ENCODE measurements at regions not wholly inside any gene's neighbourhood (a gene's known extent, or its start where the extent isn't known, plus 50 kb on each side); places are given as distances from the start of the nearest gene placed in this dataset.

- H3K4me1 ChIP-seq (replicated peaks; ENCODE audit: insufficient read depth), result no peaks in the 10 kb centered on the region
- no peaks in the 10 kb centered on the region; the same call in 1 of the 2 replicates for H4K20me1 ChIP-seq (ENCODE audit: insufficient read depth)
- no peaks in the 10 kb centered on the region for H3K36me3 ChIP-seq (ENCODE audit: low read depth)
- ChIA-PET CTCF (no interaction called here), POLR2A (ENCODE audit: unreplicated experiment) (no interaction called here)
- no peak for TF ChIP-seq EZH2 (IDR thresholded peaks at IDR 0.05; ENCODE audit: low read depth)
- TF ChIP-seq CTCF (conservative IDR thresholded peaks at IDR 0.05), result no peak
- H3K79me2 ChIP-seq (ENCODE audit: low read depth), result no peaks in the 10 kb centered on the region
- intact Hi-C loops (cut with micrococcal nuclease; ENCODE audit: unreplicated experiment), result no loop called here
- no peak overlapping the region for H3K4me2 ChIP-seq
- no peak overlapping the region for H3K4me3 ChIP-seq
- no TSS peak for BruUV-seq (replicated peaks)
- no peak overlapping the region for H3K27ac ChIP-seq
- no peak for DNase-seq
- no peaks in the 10 kb centered on the region for H3K9me2 ChIP-seq (ENCODE audit: insufficient read depth)
- no peaks in the 10 kb centered on the region for H3K9me3 ChIP-seq (ENCODE audit: insufficient read depth, low read depth)
- H2AFZ ChIP-seq, result no peak overlapping the region
- no peaks in the 10 kb centered on the region for H3F3A ChIP-seq (ENCODE audit: insufficient read depth, low read depth)
- peaks cover 3% of the 10 kb centered on the region for H3K27me3 ChIP-seq (ENCODE audit: insufficient read depth, low read depth)
Measured at GRCh38 chr1:208607616-208608015, 363.4 kb upstream of the PLXNA2 start.

GRCh38 chr1:208614610-208615009 lies 370.4 kb upstream of the PLXNA2 start:
- H3K9me2 ChIP-seq (ENCODE audit: insufficient read depth), result no peaks in the 10 kb centered on the region
- no TSS peak for BruUV-seq (replicated peaks)
- intact Hi-C loops (cut with micrococcal nuclease; ENCODE audit: unreplicated experiment), result no loop called here
- H3K79me2 ChIP-seq (ENCODE audit: low read depth), result no peaks in the 10 kb centered on the region
- ChIA-PET CTCF (no interaction called here), POLR2A (ENCODE audit: unreplicated experiment) (no interaction called here)
- TF ChIP-seq CTCF (conservative IDR thresholded peaks at IDR 0.05) (no peak), EZH2 (IDR thresholded peaks at IDR 0.05; ENCODE audit: low read depth) (no peak)
- H3K36me3 ChIP-seq (ENCODE audit: low read depth), result no peaks in the 10 kb centered on the region
- no peak for DNase-seq
- no peaks in the 10 kb centered on the region for H3K4me1 ChIP-seq (replicated peaks; ENCODE audit: insufficient read depth)
- H3K27me3 ChIP-seq (ENCODE audit: insufficient read depth, low read depth), result peaks cover 7% of the 10 kb centered on the region; the same call in 1 of the 2 replicates
- no peaks in the 10 kb centered on the region for H3F3A ChIP-seq (ENCODE audit: insufficient read depth, low read depth)
- H3K27ac ChIP-seq, result no peak overlapping the region
- peaks cover 6% of the 10 kb centered on the region; the same call in 1 of the 2 replicates for H3K9me3 ChIP-seq (ENCODE audit: insufficient read depth, low read depth)
- no peak overlapping the region for H3K4me3 ChIP-seq
- no peak overlapping the region for H2AFZ ChIP-seq
- no peaks in the 10 kb centered on the region for H4K20me1 ChIP-seq (ENCODE audit: insufficient read depth)
- H3K4me2 ChIP-seq, result no peak overlapping the region

GRCh38 chr1:208615371-208615770 lies 371.2 kb upstream of the PLXNA2 start:
- Histone ChIP-seq H3K9me2 (ENCODE audit: insufficient read depth) (no peaks in the 10 kb centered on the region), H3F3A (ENCODE audit: insufficient read depth, low read depth) (no peaks in the 10 kb centered on the region), H3K36me3 (ENCODE audit: low read depth) (no peaks in the 10 kb centered on the region), H3K4me1 (replicated peaks; ENCODE audit: insufficient read depth) (no peaks in the 10 kb centered on the region), H3K27me3 (ENCODE audit: insufficient read depth, low read depth) (0 out of 2 replicates have a peak, but pooled peaks cover 5% of the 10 kb centered on the region), H4K20me1 (ENCODE audit: insufficient read depth) (no peaks in the 10 kb centered on the region), H3K4me3 (no peak overlapping the region), H3K4me2 (no peak overlapping the region), H2AFZ (no peak overlapping the region), H3K9me3 (ENCODE audit: insufficient read depth, low read depth) (peaks cover 7% of the 10 kb centered on the region; the same call in 1 of the 2 replicates), H3K27ac (no peak overlapping the region), H3K79me2 (ENCODE audit: low read depth) (no peaks in the 10 kb centered on the region)
- DNase-seq, result no peak
- intact Hi-C loops (cut with micrococcal nuclease; ENCODE audit: unreplicated experiment), result no loop called here
- no TSS peak for BruUV-seq (replicated peaks)
- ChIA-PET CTCF (no interaction called here), POLR2A (ENCODE audit: unreplicated experiment) (interaction anchor here (0.6 kb wide), 1 partner anchor 280 kb away, joined by 10 read pairs; no protein-coding TSS in a partner anchor)
- no peak for TF ChIP-seq CTCF (conservative IDR thresholded peaks at IDR 0.05)
- no peak for TF ChIP-seq EZH2 (IDR thresholded peaks at IDR 0.05; ENCODE audit: low read depth)

Data from PC-9 (cell line).